ENCODE measurements at regions not wholly inside any gene's neighbourhood (a gene's known extent, or its start where the extent isn't known, plus 50 kb on each side); places are given as distances from the start of the nearest gene placed in this dataset.

DNA sequence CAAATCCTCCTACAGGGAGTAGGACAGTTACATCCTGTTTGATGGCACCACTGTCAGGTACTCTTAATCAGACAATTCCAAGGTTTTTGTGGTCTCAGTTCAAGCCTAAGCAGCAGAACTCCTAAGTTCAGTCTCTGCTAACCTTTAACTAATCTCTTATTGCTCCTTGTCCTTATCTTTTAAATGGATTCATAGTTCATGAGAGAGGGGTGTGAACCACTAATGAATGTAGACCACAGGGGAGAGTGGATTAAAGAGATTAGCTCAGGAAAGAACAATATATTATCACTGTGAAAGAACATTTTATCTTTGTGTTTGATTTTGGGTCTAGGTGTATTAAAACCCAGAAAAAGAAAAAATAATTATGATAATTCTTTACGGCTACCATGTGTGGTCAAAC, 168.9 kb downstream of the DCK start:
- TF ChIP-seq, protein P1, sequence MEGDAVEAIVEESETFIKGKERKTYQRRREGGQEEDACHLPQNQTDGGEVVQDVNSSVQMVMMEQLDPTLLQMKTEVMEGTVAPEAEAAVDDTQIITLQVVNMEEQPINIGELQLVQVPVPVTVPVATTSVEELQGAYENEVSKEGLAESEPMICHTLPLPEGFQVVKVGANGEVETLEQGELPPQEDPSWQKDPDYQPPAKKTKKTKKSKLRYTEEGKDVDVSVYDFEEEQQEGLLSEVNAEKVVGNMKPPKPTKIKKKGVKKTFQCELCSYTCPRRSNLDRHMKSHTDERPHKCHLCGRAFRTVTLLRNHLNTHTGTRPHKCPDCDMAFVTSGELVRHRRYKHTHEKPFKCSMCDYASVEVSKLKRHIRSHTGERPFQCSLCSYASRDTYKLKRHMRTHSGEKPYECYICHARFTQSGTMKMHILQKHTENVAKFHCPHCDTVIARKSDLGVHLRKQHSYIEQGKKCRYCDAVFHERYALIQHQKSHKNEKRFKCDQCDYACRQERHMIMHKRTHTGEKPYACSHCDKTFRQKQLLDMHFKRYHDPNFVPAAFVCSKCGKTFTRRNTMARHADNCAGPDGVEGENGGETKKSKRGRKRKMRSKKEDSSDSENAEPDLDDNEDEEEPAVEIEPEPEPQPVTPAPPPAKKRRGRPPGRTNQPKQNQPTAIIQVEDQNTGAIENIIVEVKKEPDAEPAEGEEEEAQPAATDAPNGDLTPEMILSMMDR (IDR thresholded peaks at IDR 0.05): no peak
- TF ChIP-seq POLR2AphosphoS5 (IDR thresholded peaks at IDR 0.05) (no peak), POLR2A (IDR thresholded peaks at IDR 0.05) (no peak), EP300 (IDR thresholded peaks at IDR 0.05) (no peak)
